Kidney epithelial cell (primary cell): ENCODE measurements at regions not wholly inside any gene's neighbourhood (a gene's known extent, or its start where the extent isn't known, plus 50 kb on each side); places are given as distances from the start of the nearest gene placed in this dataset.
A peak's percentile ranks its signal among the peaks of the same experiment; 100 is the strongest.

Source experiments
- DNase-seq: peaks from one replicate; pipeline ENCODE4 v3.0.0-alpha.2; 2010; ENCODE audit warnings: low read depth
- H3K27me3 ChIP-seq: 2 replicates; pipeline ENCODE4 v1.6.0; 2011; ENCODE audit warnings: low read length; ENCODE audit not compliant: control insufficient read depth, insufficient read depth
- H3K36me3 ChIP-seq: 2 replicates; pipeline ENCODE4 v1.5.1; 2011; ENCODE audit warnings: low read length; ENCODE audit not compliant: control insufficient read depth, insufficient read depth
- H3K4me3 ChIP-seq: 2 replicates; pipeline ENCODE4 v1.5.1; 2011; ENCODE audit warnings: low read depth, mild to moderate bottlenecking, control low read depth, low read length
- CTCF ChIP-seq: IDR thresholded peaks from 2 replicates; pipeline ENCODE4 v1.5.1; 2011; ENCODE audit warnings: mild to moderate bottlenecking, moderate library complexity, low read length, control low read depth, inconsistent platforms; ENCODE audit not compliant: insufficient read depth, poor library complexity, severe bottlenecking

GRCh38 chrX:25383196-25383595 is 367.4 kb upstream of the ARX start:
- no peak for DNase-seq
- no peak overlapping the region for H3K4me3 ChIP-seq
- no peaks in the 10 kb centered on the region for H3K27me3 ChIP-seq
- no peaks in the 10 kb centered on the region for H3K36me3 ChIP-seq
- TF ChIP-seq CTCF = no peak

- no peak for DNase-seq
- Histone ChIP-seq H3K27me3 (no peaks in the 10 kb centered on the region), H3K36me3 (no peaks in the 10 kb centered on the region), H3K4me3 (no peak overlapping the region)
- TF ChIP-seq CTCF = no peak
These were observed 340.7 kb upstream of the ARX start for GRCh38 chrX:25356456-25356855.

- no peak for TF ChIP-seq CTCF
- no peaks in the 10 kb centered on the region for H3K36me3 ChIP-seq
- H3K27me3 ChIP-seq = no peaks in the 10 kb centered on the region
- no peak overlapping the region for H3K4me3 ChIP-seq
- peak; percentile 7 for DNase-seq
These were observed 328.6 kb upstream of the ARX start for GRCh38 chrX:25344161-25344936.

GRCh38 chrX:25343060-25343459 is 327.3 kb upstream of the ARX start:
- TF ChIP-seq CTCF = peak; percentile 21
- H3K4me3 ChIP-seq = no peak overlapping the region
- H3K36me3 ChIP-seq = no peaks in the 10 kb centered on the region
- DNase-seq = no peak
- no peaks in the 10 kb centered on the region for H3K27me3 ChIP-seq

- DNase-seq = no peak
- no peak for TF ChIP-seq CTCF
- Histone ChIP-seq H3K27me3 (no peaks in the 10 kb centered on the region), H3K36me3 (no peaks in the 10 kb centered on the region), H3K4me3 (no peak overlapping the region)
These were observed 322.1 kb upstream of the ARX start for GRCh38 chrX:25337841-25338240.

- DNase-seq = peak; percentile 31
- TF ChIP-seq CTCF = no peak
These were observed 285.2 kb upstream of the ARX start for GRCh38 chrX:25300994-25301393.

More at GRCh38 chrX:25300994-25301393, 285.2 kb upstream of the ARX start:
- Histone ChIP-seq H3K27me3 (no peaks in the 10 kb centered on the region), H3K36me3 (no peaks in the 10 kb centered on the region), H3K4me3 (no peak overlapping the region)
